WI38 (cell line): ENCODE measurements at regions not wholly inside any gene's neighbourhood (a gene's known extent, or its start where the extent isn't known, plus 50 kb on each side); places are given as distances from the start of the nearest gene placed in this dataset.

ENCODE experiments used
- H3K4me3 ChIP-seq: 2 replicates; pipeline ENCODE4 v1.5.1; 2011; ENCODE audit warnings: low read depth, mild to moderate bottlenecking, control low read depth, low read length
- CTCF ChIP-seq: IDR thresholded peaks from 2 replicates; pipeline ENCODE4 v1.5.1; 2012; ENCODE audit warnings: low read depth, mild to moderate bottlenecking, control low read depth, low read length

- TF ChIP-seq CTCF, result no peak
- H3K4me3 ChIP-seq, result no peak overlapping the region
Measured at GRCh38 chr10:90407131-90407530, 450.7 kb downstream of the HTR7 start.

GRCh38 chr10:90407851-90408250, 450.0 kb downstream of the HTR7 start:
- TF ChIP-seq CTCF, result no peak
- no peak overlapping the region for H3K4me3 ChIP-seq

GRCh38 chr10:90412582-90412981, 445.3 kb downstream of the HTR7 start:
- no peak overlapping the region for H3K4me3 ChIP-seq
- TF ChIP-seq CTCF, result no peak

- no peak for TF ChIP-seq CTCF
- H3K4me3 ChIP-seq, result no peak overlapping the region
Measured at GRCh38 chr10:90413196-90413595, 444.6 kb downstream of the HTR7 start.

- no peak overlapping the region for H3K4me3 ChIP-seq
- TF ChIP-seq CTCF, result no peak
Measured at GRCh38 chr10:90414926-90415325, 442.9 kb downstream of the HTR7 start.

- H3K4me3 ChIP-seq, result no peak overlapping the region
- TF ChIP-seq CTCF, result no peak
Measured at GRCh38 chr10:90417029-90417428, 440.8 kb downstream of the HTR7 start.

GRCh38 chr10:90417476-90418210, 440.2 kb downstream of the HTR7 start:
- no peak for TF ChIP-seq CTCF
- no peak overlapping the region for H3K4me3 ChIP-seq
